Activated CD4-positive, alpha-beta T cell treated with anti-CD3 and anti-CD28 coated beads, Interleukin-2, amount 50 U/mL, for 1 hour (primary cell): ENCODE measurements at regions not wholly inside any gene's neighbourhood (a gene's known extent, or its start where the extent isn't known, plus 50 kb on each side); places are given as distances from the start of the nearest gene placed in this dataset.

Experiments used
- DNase-seq: peaks from one replicate; pipeline ENCODE4 v3.0.0-alpha.2; 2020

GRCh38 chr2:236748385-236748784 is 178.8 kb downstream of the ACKR3 start:
- no peak for DNase-seq

DNA sequence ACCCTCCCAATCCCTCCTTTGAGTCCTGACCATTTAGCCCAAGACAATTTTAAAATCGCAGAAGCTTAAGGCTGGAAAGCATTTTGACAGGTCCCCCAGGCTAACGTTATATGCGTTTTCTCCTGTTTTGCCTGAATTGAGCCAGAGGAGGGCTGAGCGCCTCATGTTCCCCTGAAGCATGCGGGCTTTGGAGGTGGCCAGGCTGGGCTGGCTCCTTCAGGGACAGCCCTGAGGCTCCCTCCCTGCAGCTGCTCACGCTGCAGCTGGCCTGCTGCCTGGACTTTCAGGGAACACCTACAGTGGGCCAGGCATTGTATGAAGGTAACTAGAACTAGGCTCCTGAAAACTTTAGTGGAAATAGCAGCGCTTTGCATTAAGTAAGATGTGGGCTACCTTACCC is 179.2 kb downstream of the ACKR3 start:
- no peak for DNase-seq

GRCh38 chr2:236749346-236749745 is 179.7 kb downstream of the ACKR3 start:
- no peak for DNase-seq

GRCh38 chr2:236752096-236752495 is 182.5 kb downstream of the ACKR3 start:
- DNase-seq = no peak

GRCh38 chr2:236753606-236754270 is 184.1 kb downstream of the ACKR3 start:
- no peak for DNase-seq

GRCh38 chr2:236754271-236754944 is 184.8 kb downstream of the ACKR3 start:
- DNase-seq = no peak

DNA sequence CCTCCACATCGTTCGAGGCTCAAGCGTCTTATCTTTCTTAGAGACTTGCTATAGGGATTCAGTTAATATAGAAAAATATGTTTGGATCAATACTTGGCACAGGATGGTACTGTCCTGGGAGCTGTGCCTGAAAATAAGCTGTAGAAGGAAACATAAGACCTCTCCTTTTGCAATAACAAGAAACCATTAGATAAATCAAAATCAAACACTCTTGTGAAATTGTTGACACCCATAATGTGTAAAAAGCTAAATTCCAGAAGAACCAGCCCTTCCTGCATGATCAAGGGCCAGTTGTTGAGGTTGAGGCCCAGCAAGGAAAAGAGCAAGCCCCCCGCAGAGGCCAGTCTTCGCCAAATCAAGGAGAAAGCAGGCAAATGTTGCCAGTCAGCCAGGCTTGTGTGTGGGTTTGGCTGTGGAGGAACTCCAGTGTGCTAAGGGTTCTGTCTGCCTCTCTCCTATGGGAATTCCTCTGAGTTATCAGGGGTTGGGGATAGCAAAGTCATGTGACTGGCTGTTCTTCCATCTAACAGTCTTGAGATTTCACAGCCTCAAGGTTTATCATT is 185.7 kb downstream of the ACKR3 start:
- no peak for DNase-seq

DNA sequence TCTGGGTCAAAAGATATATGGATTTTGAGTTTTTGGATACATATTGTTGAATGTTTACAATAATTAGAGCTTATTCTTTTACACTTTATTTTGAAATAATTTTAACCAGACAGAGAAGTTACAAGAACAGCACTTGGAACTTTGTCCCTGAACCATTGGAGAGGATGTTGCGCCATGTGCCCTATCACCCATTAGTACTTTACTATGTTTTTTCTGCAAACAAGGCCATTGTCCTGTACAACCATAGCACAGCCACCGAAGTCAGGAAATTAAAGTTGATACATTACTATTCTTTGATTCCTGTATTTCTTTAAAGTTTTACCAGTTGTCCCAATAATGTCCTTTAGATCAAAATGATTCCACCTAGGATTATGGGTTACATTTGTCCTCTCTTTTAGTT is 188.8 kb downstream of the ACKR3 start:
- DNase-seq = no peak

- DNase-seq = no peak
Measured at GRCh38 chr2:236760246-236760645, 190.6 kb downstream of the ACKR3 start.

DNA sequence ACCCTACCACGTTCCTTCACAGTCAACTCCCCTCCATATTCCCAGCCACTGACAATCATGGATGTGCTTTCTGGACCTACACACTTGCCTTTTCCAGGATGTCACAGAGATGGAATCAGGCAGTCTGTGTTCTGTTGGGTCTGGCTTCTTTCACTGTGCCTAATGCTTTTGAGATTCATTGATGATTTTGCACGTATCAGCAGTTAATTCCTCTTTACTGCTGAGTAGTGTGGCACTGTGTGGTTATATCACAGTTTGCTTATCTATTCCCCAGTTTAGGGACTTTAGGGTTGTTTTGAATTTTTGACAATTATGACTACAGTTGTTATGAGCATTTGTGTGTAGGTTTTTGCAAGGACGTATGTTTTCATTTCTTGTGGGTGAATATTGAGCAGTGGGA is 191.7 kb downstream of the ACKR3 start:
- DNase-seq = no peak

- no peak for DNase-seq
Measured at GRCh38 chr2:236762628-236763027, 193.0 kb downstream of the ACKR3 start.

DNA sequence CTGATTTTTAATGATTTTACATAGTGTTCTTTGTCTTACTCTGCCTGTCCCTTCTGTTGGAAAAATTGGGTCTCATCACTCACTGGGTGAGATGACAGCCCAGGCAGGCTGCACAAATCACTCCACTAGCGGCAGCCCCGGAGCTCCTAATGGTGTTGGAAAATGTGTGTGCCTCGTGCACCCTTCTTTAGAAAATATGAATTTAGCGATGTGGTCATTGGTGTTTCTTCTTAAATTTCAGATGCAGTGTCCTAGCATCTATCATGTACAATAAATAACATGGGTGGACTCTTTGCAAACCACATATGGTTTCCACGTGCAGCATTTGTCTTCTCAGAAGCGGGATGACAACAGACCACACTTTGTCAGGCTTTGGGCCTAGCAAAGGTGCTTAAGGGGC is 194.2 kb downstream of the ACKR3 start:
- no peak for DNase-seq

GRCh38 chr2:236764716-236765115 is 195.1 kb downstream of the ACKR3 start:
- no peak for DNase-seq

- DNase-seq = no peak
Measured at GRCh38 chr2:236765478-236765877, 195.9 kb downstream of the ACKR3 start.

DNA sequence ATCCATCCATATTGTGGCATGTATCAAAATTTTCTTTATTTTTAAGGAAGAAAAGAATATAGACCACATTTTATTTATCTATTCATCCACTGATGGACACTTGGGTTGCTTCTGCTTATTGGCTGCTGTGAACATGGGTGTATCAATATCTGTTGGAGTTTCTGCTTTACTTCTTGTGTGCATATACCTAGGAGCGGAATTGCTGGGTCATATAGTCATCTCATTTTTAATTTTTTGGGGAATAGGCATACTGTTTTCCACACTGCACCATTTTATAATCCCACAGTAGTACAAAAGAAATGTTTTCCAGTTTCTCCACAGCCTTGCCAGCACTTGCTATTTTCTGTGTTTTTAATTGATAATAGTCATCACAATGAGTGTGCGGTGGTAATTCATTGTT is 197.2 kb downstream of the ACKR3 start:
- no peak for DNase-seq

DNA sequence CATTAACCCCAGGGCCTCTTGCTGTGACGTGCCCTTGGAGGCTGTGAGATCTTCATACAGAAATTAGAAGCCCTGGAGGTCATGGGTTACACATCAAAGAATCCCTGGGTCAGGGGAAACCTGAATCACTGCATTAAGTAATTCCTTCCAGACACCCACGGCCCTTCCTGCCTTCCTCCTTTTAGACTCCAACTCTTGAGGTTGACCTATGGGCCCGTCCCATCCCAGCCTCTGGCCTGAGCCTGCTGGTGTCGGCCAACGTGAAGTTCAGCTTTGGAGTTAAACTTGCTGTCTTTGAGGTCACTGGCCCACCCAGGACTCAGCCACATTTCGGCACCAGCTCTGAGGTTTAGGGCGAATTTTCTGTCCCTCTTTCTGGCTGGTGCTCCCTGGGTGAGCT is 198.3 kb downstream of the ACKR3 start:
- no peak for DNase-seq

GRCh38 chr2:236768393-236769140 is 198.9 kb downstream of the ACKR3 start:
- no peak for DNase-seq

GRCh38 chr2:236769981-236770671 is 200.5 kb downstream of the ACKR3 start:
- DNase-seq = no peak

- no peak for DNase-seq
Measured at GRCh38 chr2:236772220-236772837, 202.7 kb downstream of the ACKR3 start.

DNA sequence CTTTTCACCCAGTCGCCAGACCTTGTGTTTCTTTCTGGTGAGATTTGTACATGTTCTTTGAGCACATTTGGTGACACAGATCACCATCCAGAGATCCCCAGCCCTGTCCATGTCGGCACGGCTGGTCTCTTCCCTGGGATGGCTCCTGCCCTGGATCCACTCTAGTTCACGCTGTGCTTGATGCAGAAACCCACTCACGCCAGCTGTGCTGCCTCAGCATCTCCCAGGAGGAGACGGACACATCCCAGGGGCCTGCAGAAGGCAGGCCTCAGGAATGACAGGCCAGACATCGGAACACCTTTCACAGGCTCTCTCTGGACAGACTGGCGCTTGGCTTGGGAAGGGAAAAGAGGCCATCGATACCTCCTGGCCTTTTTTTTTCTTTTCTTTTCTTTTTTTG is 203.6 kb downstream of the ACKR3 start:
- DNase-seq = no peak

DNA sequence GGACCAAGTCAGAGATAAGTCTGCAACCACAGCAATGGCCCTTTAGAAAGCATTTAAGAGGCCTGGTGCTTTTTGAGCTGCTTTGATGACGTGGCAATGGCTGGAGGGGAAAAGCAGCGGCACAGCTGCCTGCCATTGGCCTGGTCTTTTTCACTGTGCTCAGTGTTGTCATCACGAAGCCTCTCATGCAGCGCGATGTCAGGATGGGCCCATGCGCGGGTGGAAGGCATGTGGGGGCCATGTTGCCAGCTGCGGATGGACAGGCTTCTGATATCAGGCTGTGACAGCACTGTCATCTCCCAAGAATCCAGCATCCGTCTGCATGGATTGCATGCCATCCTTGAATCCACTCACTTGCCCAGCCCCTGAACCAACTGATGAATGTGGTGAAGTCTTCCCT is 204.5 kb downstream of the ACKR3 start:
- no peak for DNase-seq

DNA sequence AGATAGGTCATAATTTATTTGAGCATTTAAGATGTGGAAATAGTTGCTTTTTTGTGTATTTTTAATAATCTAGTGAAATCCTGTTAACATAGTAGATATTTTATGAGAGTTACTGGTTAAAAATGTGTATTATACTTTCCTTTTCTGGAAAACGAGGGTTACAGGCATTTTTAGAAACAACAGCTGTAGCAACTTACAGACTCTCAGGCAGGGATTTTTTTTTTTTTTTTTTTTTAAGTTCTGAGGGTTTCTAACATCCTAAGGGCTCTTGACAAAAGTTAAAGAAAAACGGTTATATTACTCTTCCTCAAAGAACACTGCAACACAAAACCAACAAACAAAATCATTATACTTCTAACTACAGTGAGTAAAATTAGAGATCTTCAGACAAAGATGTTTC is 205.9 kb downstream of the ACKR3 start:
- DNase-seq = no peak

DNA sequence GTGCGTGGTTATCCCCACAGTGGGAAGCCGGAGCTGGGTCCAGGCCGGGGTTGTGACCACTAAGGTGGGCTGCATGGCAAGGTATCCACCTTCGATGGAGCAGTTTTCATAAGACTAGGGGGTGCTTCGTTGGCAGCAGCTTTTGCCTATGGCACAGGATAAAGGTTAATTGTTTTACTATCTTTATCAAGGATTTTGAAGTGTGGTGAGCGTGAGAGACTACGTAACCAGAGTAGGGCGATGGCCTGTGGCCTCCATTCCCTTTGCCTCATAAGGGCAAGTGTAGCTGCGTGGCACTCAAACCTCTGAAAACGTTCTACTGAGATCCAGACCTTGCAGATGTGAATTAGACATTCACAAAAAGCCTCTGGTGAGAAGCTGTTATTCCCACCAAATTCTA is 206.6 kb downstream of the ACKR3 start:
- no peak for DNase-seq
